ENCODE measurements at regions not wholly inside any gene's neighbourhood (a gene's known extent, or its start where the extent isn't known, plus 50 kb on each side); places are given as distances from the start of the nearest gene placed in this dataset.

- DNase-seq: no peak
These were observed 96.2 kb upstream of the MKI67 start for GRCh38 chr10:128222332-128222849.

GRCh38 chr10:128230401-128230800 lies 104.2 kb upstream of the MKI67 start:
- DNase-seq: no peak

GRCh38 chr10:128233422-128233821 lies 107.2 kb upstream of the MKI67 start:
- no peak for DNase-seq

GRCh38 chr10:128237710-128238109 lies 111.5 kb upstream of the MKI67 start:
- no peak for DNase-seq

- DNase-seq: no peak
These were observed 114.8 kb upstream of the MKI67 start for GRCh38 chr10:128241023-128241422.

- no peak for DNase-seq
These were observed 116.4 kb upstream of the MKI67 start for GRCh38 chr10:128242641-128243040.

- no peak for DNase-seq
These were observed 118.8 kb upstream of the MKI67 start for GRCh38 chr10:128245026-128245425.

GRCh38 chr10:128247576-128247975 lies 121.4 kb upstream of the MKI67 start:
- DNase-seq: no peak

- no peak for DNase-seq
These were observed 128.3 kb upstream of the MKI67 start for GRCh38 chr10:128254476-128254875.

- no peak for DNase-seq
These were observed 131.2 kb upstream of the MKI67 start for GRCh38 chr10:128257428-128257827.

- no peak for DNase-seq
These were observed 132.3 kb upstream of the MKI67 start for GRCh38 chr10:128258421-128258976.

GRCh38 chr10:128263891-128264688 lies 137.9 kb upstream of the MKI67 start:
- no peak for DNase-seq

- no peak for DNase-seq
These were observed 139.4 kb upstream of the MKI67 start for GRCh38 chr10:128265596-128265995.

- DNase-seq: no peak
These were observed 141.4 kb upstream of the MKI67 start for GRCh38 chr10:128267581-128267980.

- no peak for DNase-seq
These were observed 141.9 kb upstream of the MKI67 start for GRCh38 chr10:128268015-128268722.

- DNase-seq: no peak
These were observed 148.7 kb upstream of the MKI67 start for GRCh38 chr10:128274938-128275337.

- DNase-seq: no peak
These were observed 149.4 kb upstream of the MKI67 start for GRCh38 chr10:128275388-128276177.

- DNase-seq: no peak
These were observed 151.1 kb upstream of the MKI67 start for GRCh38 chr10:128277267-128277840.

- no peak for DNase-seq
These were observed 152.1 kb upstream of the MKI67 start for GRCh38 chr10:128278362-128278761.

- no peak for DNase-seq
These were observed 154.0 kb upstream of the MKI67 start for GRCh38 chr10:128280271-128280670.

GRCh38 chr10:128281343-128281742 lies 155.1 kb upstream of the MKI67 start:
- DNase-seq: no peak

GRCh38 chr10:128281861-128282260 lies 155.6 kb upstream of the MKI67 start:
- no peak for DNase-seq
